GM12891 (cell line): ENCODE measurements at regions not wholly inside any gene's neighbourhood (a gene's known extent, or its start where the extent isn't known, plus 50 kb on each side); places are given as distances from the start of the nearest gene placed in this dataset.

ENCODE experiments used
- POLR2A ChIP-seq: IDR thresholded peaks from 2 replicates; pipeline ENCODE4 v1.6.1; 2011; ENCODE audit warnings: low read depth, low read length, control low read depth
- POLR2AphosphoS5 ChIP-seq: IDR thresholded peaks from 2 replicates; pipeline ENCODE4 v1.6.1; 2011; ENCODE audit warnings: low read depth, low read length, control low read depth
- SPI1 ChIP-seq: IDR thresholded peaks from 2 replicates; pipeline ENCODE4 v1.6.1; 2011; ENCODE audit warnings: low read depth, low read length, control low read depth
- TAF1 ChIP-seq: IDR thresholded peaks from 2 replicates; pipeline ENCODE4 v1.6.1; 2011; ENCODE audit warnings: low read depth, low read length, control low read depth

GRCh38 chr9:90966480-90967144 lies 165.0 kb downstream of the SYK start:
- no peak for TF ChIP-seq POLR2A
- TF ChIP-seq SPI1: no peak
- TF ChIP-seq POLR2AphosphoS5: no peak
- no peak for TF ChIP-seq TAF1
